SK-N-MC (cell line): ENCODE measurements at regions not wholly inside any gene's neighbourhood (a gene's known extent, or its start where the extent isn't known, plus 50 kb on each side); places are given as distances from the start of the nearest gene placed in this dataset.
"Not testable (repeated sequence)": the region's sequence is repeated elsewhere in the genome, so short reads cannot be mapped to it uniquely, and the experiment has no call there.

ENCODE experiments used
- DNase-seq: peaks from one replicate; pipeline ENCODE4 v3.0.0-alpha.2; 2011; ENCODE audit warnings: low read depth, low spot score
- H3K27ac ChIP-seq: fragments of 200-600 bp; sonication (generic); 2 replicates; pipeline ENCODE4 v1.5.1; 2016; ENCODE audit warnings: mixed run types
- H3K36me3 ChIP-seq: fragments of 200-600 bp; sonication (generic); 2 replicates; pipeline ENCODE4 v1.6.1; 2017; ENCODE audit warnings: antibody characterized with exemption, low read length, mixed read lengths; ENCODE audit not compliant: insufficient read depth
- H3K4me3 ChIP-seq: fragments of 200-600 bp; sonication (generic); 2 replicates; pipeline ENCODE4 v1.5.1; 2016
- H3K9ac ChIP-seq: fragments of 200-600 bp; sonication (generic); 2 replicates; pipeline ENCODE4 v1.8.0; 2017; ENCODE audit warnings: mixed run types, mixed read lengths; ENCODE audit not compliant: insufficient read length
- H3K9me3 ChIP-seq: fragments of 200-600 bp; sonication (generic); 2 replicates; pipeline ENCODE4 v1.6.1; 2017; ENCODE audit warnings: low read depth, mild to moderate bottlenecking, antibody characterized with exemption, low read length, moderate library complexity, mixed read lengths
- EZH2 ChIP-seq: fragments of 200-600 bp; sonication (generic); IDR thresholded peaks from one replicate; pipeline ENCODE4 v1.6.1; 2017; ENCODE audit warnings: antibody characterized with exemption
- FOXP2 ChIP-seq: optimal IDR thresholded peaks from 2 replicates; pipeline ENCODE3; 2011; ENCODE audit warnings: mild to moderate bottlenecking, moderate library complexity; ENCODE audit not compliant: insufficient read depth; ENCODE audit errors: extremely low read length, control extremely low read depth
- POLR2AphosphoS5 ChIP-seq: IDR thresholded peaks from 2 replicates; pipeline ENCODE4 v1.6.1; 2012; ENCODE audit warnings: mild to moderate bottlenecking, low read depth, low read length, borderline replicate concordance

DNA sequence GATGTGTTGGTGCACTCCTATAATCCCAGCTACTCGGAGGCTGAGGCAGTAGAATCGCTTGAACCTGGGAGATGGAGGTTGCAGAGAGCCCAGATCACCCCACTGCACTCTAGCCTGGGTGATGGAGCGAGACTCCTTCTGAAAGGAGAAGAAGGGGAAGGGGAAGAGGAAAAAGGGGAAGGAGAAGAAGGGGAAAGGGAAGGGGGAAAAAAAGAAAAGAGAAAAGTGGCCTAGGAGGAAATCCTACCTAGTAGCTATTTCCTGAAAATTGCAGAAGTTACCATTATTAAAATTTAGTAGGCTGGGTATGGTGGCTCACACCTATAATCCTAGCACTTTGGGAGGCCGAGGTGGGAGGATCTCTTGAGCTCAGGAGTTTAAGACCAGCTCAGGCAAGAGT lies 67.4 kb downstream of the ARRDC3 start:
- TF ChIP-seq FOXP2 (no peak), POLR2AphosphoS5 (no peak), EZH2 (no peak)

DNA sequence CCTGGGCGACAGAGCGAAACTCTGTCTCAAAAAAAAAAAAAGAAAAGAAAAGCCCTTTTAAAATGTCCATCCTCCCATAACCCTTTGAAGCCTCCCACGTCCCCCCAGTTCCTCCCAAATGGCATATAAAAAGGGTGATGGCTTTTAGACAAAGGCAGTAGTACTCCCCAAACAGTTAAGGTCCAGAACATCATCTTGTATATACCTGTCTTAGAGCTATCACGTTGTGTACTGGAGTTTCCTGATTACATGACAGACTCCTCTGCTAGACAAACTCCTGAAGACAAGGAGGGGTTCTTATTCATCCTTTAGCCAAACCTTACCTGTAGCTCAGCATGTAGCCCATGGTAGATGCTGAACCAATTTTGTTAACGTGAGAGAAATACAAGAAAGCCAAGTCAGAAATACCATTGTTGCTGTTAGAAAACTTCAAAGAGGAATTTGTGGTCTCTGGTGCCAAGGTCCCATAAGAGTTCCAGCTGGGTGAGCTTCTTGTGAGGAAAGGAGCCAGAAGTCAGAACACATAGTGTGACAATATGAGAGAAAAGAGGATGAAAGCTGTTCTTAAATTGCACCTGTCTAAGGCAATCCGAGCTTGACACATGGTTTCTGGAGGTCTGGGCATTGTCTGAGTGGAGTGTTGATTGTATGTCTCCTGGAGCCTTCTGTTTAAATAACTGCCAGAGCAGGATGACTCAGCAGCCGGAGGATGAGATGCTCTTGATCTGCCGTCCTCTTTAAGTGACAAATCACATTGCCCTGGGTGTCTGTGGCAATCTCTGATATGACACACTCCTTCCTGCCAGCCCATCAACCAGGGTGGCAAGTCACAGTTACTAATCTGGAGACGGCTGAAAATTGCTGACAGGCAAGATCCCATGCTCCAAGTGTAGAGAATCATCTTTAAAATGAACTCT lies 69.1 kb downstream of the ARRDC3 start:
- peak; percentile 16 for DNase-seq
- no peaks in the 10 kb centered on the region for H3K9me3 ChIP-seq
- H3K27ac ChIP-seq, result no peak overlapping the region
- no peak overlapping the region for H3K9ac ChIP-seq
- TF ChIP-seq FOXP2 (no peak), EZH2 (no peak), POLR2AphosphoS5 (no peak)
- H3K36me3 ChIP-seq, result no peaks in the 10 kb centered on the region
- H3K4me3 ChIP-seq, result no peak overlapping the region

More for the DNA sequence above, 67.4 kb downstream of the ARRDC3 start:
- Histone ChIP-seq H3K36me3 (no peaks in the 10 kb centered on the region), H3K4me3 (no peak overlapping the region), H3K9me3 (no peaks in the 10 kb centered on the region), H3K27ac (no peak overlapping the region), H3K9ac (no peak overlapping the region)
- DNase-seq, result no peak

DNA sequence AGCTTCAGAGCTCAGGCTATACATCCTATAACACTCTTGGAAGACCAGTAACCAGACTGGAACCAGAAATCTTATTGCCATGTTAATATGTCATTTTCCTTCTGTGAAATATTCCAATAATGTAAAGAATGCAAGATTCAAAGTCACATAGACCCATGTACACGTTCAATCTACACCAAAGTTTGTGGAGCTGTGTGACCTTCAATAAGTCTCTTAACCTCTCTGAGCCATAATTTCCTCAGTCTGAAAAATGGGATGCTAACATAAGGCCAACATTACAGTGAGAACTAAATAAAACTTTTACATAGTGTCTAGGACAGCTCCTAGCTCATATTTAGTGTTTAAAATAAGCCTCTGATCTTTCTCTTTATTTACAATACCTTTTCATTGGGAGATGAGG lies 70.4 kb downstream of the ARRDC3 start:
- no peak for DNase-seq
- no peak overlapping the region for H3K27ac ChIP-seq
- no peaks in the 10 kb centered on the region for H3K36me3 ChIP-seq
- no peak overlapping the region for H3K9ac ChIP-seq
- H3K9me3 ChIP-seq, result no peaks in the 10 kb centered on the region
- no peak for TF ChIP-seq FOXP2
- TF ChIP-seq POLR2AphosphoS5, result no peak
- TF ChIP-seq EZH2, result no peak
- no peak overlapping the region for H3K4me3 ChIP-seq

DNA sequence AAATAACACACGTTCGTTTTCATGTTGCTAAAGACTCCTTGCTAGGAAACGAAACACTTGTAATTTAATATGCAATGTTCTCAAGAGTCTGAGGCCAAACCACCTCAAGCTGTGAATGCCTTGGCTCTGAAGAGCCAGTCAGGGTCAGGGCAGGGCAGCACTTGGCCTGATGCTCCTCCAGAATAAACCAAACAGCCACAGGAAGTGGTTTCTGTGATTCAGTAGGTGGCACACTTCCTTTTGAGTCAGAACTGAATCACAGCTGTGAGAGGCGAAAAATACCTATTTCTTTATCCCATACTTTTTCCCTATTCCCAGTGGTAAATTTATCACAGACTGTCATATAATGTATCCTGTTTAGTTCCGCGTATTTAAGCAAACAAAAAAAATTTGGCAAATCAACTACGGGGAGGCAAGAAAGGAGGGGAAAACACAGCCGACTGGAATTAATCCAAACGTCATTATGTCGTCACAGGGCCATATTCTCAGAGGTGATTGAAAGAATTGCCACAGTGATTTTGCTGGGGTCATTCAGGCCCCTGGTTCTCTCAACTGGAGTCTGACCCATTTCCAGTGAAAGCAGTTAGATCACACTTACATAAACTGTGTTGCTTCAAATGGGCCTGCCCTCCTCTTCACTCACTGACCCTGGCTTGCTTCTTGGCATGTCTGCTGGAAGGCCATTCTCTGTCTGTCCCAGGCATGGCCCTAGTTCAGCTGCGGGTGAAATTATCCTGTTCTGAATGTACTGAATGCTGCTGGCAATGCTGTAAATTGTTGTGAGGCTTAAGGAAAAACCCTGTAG lies 71.2 kb downstream of the ARRDC3 start:
- Histone ChIP-seq H3K9me3 (no peaks in the 10 kb centered on the region), H3K4me3 (0 out of 2 replicates have a peak overlapping the region, but pooled peaks have one; percentile 14), H3K9ac (no peak overlapping the region), H3K27ac (peak overlapping the region; percentile 10; the same call in 1 of the 2 replicates), H3K36me3 (no peaks in the 10 kb centered on the region)
- TF ChIP-seq FOXP2 (no peak), EZH2 (no peak), POLR2AphosphoS5 (no peak; the same call in 1 of the 2 replicates)
- DNase-seq, result peak; percentile 34

DNA sequence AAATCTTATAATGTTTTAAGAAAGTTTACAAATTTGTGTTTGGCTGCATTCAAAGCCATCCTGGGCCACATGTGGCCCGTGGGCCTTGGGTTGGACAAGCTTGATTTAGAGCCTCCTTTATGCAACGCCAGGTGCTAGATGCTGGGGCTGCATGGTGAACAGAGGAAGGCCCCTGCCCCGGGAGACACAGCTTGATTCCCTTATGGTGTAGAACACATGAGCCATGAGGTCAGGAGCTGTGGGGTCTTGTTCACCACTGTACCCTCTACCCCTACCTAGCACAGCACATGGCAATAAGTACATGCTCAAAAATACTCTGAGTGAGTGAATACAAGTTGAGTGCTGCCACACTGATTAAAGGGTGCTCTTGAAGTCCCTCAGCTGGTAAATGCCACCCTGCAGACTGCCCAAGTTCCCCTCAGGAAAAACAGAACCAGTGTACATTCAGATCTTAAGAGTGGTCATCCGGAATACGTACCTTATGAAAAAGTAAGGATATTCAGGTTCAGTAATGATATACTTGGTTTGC lies 71.9 kb downstream of the ARRDC3 start:
- no peak overlapping the region for H3K27ac ChIP-seq

DNA sequence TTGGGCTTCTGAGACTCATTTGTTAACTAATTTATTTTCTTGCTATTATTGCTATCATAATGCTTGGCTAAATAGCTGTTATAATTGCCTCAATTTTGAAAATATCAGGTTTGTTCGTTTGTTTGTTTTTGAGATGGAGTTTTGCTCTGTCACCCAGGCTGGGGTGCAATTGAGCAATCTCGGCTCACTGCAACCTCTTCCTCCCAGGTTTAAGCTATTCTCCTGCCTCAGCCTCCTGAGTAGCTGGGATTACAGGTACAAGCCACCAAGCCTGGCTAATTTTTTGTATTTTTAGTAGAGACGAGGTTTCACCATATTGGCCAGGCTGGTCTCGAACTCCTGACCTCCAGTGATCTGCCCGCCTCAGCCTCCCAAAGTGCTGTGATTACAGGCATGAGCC lies 75.0 kb downstream of the ARRDC3 start:
- not testable (repeated sequence) for H3K9ac ChIP-seq, H3K27ac ChIP-seq, H3K36me3 ChIP-seq, H3K9me3 ChIP-seq, DNase-seq, H3K4me3 ChIP-seq

More for the DNA sequence above, 71.9 kb downstream of the ARRDC3 start:
- DNase-seq, result no peak
- Histone ChIP-seq H3K9ac (no peak overlapping the region), H3K4me3 (no peak overlapping the region), H3K36me3 (no peaks in the 10 kb centered on the region), H3K9me3 (no peaks in the 10 kb centered on the region)
- no peak for TF ChIP-seq FOXP2
- TF ChIP-seq POLR2AphosphoS5, result no peak
- no peak for TF ChIP-seq EZH2

DNA sequence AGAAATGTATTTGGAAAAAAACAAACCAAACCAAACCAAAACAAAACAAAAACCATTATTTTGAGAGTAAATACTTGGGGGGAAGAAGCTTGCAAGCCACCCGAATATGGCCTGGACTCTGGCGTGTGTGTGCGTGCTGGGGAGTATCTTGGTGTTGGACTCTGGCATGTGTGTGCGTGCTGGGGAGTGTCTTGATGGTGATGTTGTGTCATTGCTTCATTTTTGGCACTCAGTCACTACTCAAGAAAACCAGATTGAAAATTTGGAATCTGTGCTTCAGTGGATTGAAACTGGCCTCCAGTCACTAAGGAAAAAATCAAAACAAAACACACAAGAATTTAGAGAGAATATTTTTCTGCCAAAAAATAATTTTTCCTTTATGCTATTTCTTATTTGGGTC lies 76.1 kb downstream of the ARRDC3 start:
- Histone ChIP-seq H3K36me3 (no peaks in the 10 kb centered on the region), H3K27ac (no peak overlapping the region), H3K4me3 (no peak overlapping the region), H3K9me3 (no peaks in the 10 kb centered on the region), H3K9ac (no peak overlapping the region)
- TF ChIP-seq POLR2AphosphoS5 (no peak), FOXP2 (no peak), EZH2 (no peak)
- DNase-seq, result no peak

DNA sequence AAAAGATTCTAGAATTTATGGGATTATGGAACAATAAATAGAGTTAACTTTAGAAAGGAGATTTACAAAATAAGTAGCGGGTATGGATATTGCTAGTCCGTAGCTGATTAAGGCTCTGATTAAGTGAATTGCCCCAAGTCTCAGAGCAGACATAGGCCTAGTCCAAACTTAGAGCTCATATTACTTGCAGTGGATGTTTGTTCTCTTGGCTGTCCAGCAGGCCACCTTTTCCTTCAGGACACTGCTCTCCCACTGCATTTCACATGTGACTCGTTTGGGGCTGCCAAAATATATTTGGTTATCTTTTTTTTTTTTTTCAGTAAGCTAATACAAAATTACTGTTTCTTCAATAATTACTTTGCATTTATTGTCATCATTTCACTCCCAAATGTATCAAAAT lies 76.6 kb downstream of the ARRDC3 start:
- H3K9me3 ChIP-seq, result no peaks in the 10 kb centered on the region
- no peak for DNase-seq
- H3K9ac ChIP-seq, result no peak overlapping the region
- H3K36me3 ChIP-seq, result no peaks in the 10 kb centered on the region
- no peak for TF ChIP-seq EZH2
- TF ChIP-seq POLR2AphosphoS5, result no peak
- TF ChIP-seq FOXP2, result no peak
- no peak overlapping the region for H3K4me3 ChIP-seq
- H3K27ac ChIP-seq, result no peak overlapping the region

DNA sequence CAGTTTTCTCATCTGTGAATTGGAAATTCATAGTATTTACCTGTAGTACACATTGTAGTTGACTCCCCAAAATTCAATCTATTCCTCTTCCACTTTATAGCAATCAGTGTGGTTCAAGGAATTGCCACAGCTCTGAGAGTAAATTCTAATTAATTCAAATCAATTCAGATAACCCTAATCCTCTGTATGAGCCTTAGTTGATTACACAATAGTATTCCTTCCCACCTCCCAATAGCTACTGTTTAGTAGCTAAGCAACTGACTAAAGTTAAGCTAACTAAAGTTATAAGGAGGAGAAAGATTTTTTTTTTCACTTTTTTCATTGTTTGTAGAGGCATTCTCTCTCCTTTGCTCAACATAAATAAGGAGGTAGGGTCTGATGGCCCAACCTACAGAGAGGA lies 77.5 kb downstream of the ARRDC3 start:
- TF ChIP-seq EZH2 (no peak), FOXP2 (no peak), POLR2AphosphoS5 (no peak)

DNA sequence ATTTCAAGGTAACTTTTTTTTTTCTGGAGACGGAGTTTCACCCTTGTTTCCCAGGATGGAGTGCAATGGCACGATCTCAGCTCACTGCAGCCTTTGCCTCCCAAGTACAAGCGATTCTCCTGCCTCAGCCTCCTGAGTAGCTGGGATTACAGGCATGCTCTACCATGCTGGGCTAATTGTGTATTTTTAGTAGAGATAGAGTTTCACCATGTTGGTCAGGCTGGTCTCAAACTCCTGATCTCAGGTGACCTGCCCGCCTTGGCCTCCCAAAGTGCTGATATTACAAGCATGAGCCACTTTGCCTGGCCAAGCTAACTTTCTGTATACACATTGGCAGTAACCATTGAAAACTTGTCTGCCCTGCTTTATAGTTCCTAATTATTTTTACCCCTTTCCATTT lies 79.1 kb downstream of the ARRDC3 start:
- not testable (repeated sequence) for H3K9me3 ChIP-seq, H3K36me3 ChIP-seq, DNase-seq, H3K4me3 ChIP-seq, H3K9ac ChIP-seq, H3K27ac ChIP-seq

More for the DNA sequence above, 77.5 kb downstream of the ARRDC3 start:
- no peak for DNase-seq
- Histone ChIP-seq H3K27ac (no peak overlapping the region), H3K4me3 (no peak overlapping the region), H3K9ac (no peak overlapping the region), H3K9me3 (no peaks in the 10 kb centered on the region), H3K36me3 (no peaks in the 10 kb centered on the region)
